Putamen (tissue), 1 donor: ENCODE measurements at regions not wholly inside any gene's neighbourhood (a gene's known extent, or its start where the extent isn't known, plus 50 kb on each side); places are given as distances from the start of the nearest gene placed in this dataset.
"Not testable (repeated sequence)": the region's sequence is repeated elsewhere in the genome, so short reads cannot be mapped to it uniquely, and the experiment has no call there.

Experiments
- DNase-seq: peaks from one replicate; pipeline ENCODE4 v3.0.0-alpha.2; 2016; ENCODE audit warnings: low spot score

- DNase-seq = no peak
Observed at GRCh38 chr7:98771941-98772603, 97.7 kb downstream of the TMEM130 start.

- no peak for DNase-seq
Observed at GRCh38 chr7:98774884-98775283, 94.9 kb downstream of the TMEM130 start.

- no peak for DNase-seq
Observed at GRCh38 chr7:98777051-98777450, 92.8 kb downstream of the TMEM130 start.

GRCh38 chr7:98778421-98778820 lies 91.4 kb downstream of the TMEM130 start:
- DNase-seq = no peak

GRCh38 chr7:98779800-98780587 lies 89.8 kb downstream of the TMEM130 start:
- DNase-seq = no peak

GRCh38 chr7:98784216-98784785 lies 85.5 kb downstream of the TMEM130 start:
- DNase-seq = no peak

- no peak for DNase-seq
Observed at GRCh38 chr7:98785929-98786571, 83.8 kb downstream of the TMEM130 start.

GRCh38 chr7:98788966-98789365 lies 80.8 kb downstream of the TMEM130 start:
- no peak for DNase-seq

GRCh38 chr7:98794453-98794852 lies 75.4 kb downstream of the TMEM130 start:
- not testable (repeated sequence) for DNase-seq

- DNase-seq = no peak
Observed at GRCh38 chr7:98795741-98796493, 73.9 kb downstream of the TMEM130 start.
